Left lung (tissue), 4 donors: ENCODE measurements at regions not wholly inside any gene's neighbourhood (a gene's known extent, or its start where the extent isn't known, plus 50 kb on each side); places are given as distances from the start of the nearest gene placed in this dataset.

Source experiments
- ATAC-seq: fragments of 200-7000 bp; cut with Tn5 transposase; one replicate; pipeline ENCODE4 v1.9.1; 2020; ENCODE audit warnings: moderate library complexity
- DNase-seq, 4 donors: peaks; one replicate each; pipeline ENCODE4 v3.0.0-alpha.2; 2013 to 2020
- H3K27ac ChIP-seq, 2 donors: fragments of 200-600 bp; sonication (generic) in 1 of 2; one replicate each; pipeline versions ENCODE4 v1.5.0 to v1.8.0; 2020 to 2021
- H3K27me3 ChIP-seq, 2 donors: fragments of 200-600 bp; sonication (generic) in 1 of 2; one replicate each; pipeline versions ENCODE4 v1.5.0 to v1.8.0; 2020 to 2021
- H3K36me3 ChIP-seq, 2 donors: fragments of 200-600 bp; sonication (generic) in 1 of 2; one replicate each; pipeline versions ENCODE4 v1.5.0 to v1.8.0; 2020 to 2021
- H3K4me1 ChIP-seq, 2 donors: fragments of 200-600 bp; one replicate each; pipeline ENCODE4 v1.8.0; 2021
- H3K4me3 ChIP-seq, 2 donors: fragments of 200-600 bp; sonication (generic) in 1 of 2; one replicate each; pipeline versions ENCODE4 v1.5.0 to v1.8.0; 2020 to 2021; ENCODE audit warnings: mild to moderate bottlenecking in 1 of 2
- H3K9me3 ChIP-seq, 2 donors: fragments of 200-600 bp; sonication (generic) in 1 of 2; one replicate each; pipeline versions ENCODE4 v1.5.0 to v1.8.0; 2020 to 2021
- intact Hi-C, 2 donors: fragments of 100-400 bp; cut with DNase I; formaldehyde crosslinking; loops; one replicate each; pipeline versions ENCODE4 v1.11.2 to v1.14.2; 2022
- TF ChIP-seq, protein P1 (sequence below), 2 donors: fragments of 200-600 bp; sonication (generic) in 1 of 2; IDR thresholded peaks; one replicate each; pipeline versions ENCODE4 v1.5.0 to v1.8.0; 2021; ENCODE audit warnings: antibody characterized with exemption in 2 of 2
- donor health status: DM: no; HTN: yes; CAD: no.
- donor health status: DM: no; HTN: no; CAD: no.

DNA sequence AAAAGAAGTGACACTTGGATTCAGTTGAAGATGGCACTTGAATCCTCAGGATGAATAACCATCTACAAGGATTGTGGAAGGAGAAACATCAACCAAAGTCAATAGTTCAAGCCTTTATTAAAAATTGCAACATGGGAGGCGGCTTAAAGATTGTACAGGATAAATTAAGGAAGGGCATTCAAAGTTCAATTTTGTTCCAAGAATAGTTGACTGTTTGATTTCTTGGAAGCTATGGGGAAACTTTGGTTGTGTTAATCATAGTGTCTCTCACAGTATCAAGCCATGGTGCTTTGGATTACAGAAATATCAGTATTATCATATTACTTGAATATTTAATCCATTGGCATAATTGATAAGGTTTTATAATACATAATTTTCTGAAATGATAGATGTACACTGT lies 1844.3 kb downstream of the MAT2B start:
- intact Hi-C loops, result no loop called here
- TF ChIP-seq, protein P1, sequence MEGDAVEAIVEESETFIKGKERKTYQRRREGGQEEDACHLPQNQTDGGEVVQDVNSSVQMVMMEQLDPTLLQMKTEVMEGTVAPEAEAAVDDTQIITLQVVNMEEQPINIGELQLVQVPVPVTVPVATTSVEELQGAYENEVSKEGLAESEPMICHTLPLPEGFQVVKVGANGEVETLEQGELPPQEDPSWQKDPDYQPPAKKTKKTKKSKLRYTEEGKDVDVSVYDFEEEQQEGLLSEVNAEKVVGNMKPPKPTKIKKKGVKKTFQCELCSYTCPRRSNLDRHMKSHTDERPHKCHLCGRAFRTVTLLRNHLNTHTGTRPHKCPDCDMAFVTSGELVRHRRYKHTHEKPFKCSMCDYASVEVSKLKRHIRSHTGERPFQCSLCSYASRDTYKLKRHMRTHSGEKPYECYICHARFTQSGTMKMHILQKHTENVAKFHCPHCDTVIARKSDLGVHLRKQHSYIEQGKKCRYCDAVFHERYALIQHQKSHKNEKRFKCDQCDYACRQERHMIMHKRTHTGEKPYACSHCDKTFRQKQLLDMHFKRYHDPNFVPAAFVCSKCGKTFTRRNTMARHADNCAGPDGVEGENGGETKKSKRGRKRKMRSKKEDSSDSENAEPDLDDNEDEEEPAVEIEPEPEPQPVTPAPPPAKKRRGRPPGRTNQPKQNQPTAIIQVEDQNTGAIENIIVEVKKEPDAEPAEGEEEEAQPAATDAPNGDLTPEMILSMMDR (IDR thresholded peaks at IDR 0.05), result no peak
- DNase-seq (no peak), ATAC-seq (no peak)
- Histone ChIP-seq H3K4me1 (no peaks in the 10 kb centered on the region), H3K9me3 (no peaks in the 10 kb centered on the region), H3K36me3 (no peaks in the 10 kb centered on the region), H3K27ac (no peak overlapping the region), H3K27me3 (no peaks in the 10 kb centered on the region), H3K4me3 (no peak overlapping the region)

- intact Hi-C loops, result no loop called here
- no peak for DNase-seq
- TF ChIP-seq, protein P1 (IDR thresholded peaks at IDR 0.05), result no peak
- Histone ChIP-seq H3K27me3 (no peaks in the 10 kb centered on the region), H3K36me3 (no peaks in the 10 kb centered on the region), H3K27ac (no peak overlapping the region), H3K4me3 (no peak overlapping the region), H3K9me3 (no peaks in the 10 kb centered on the region), H3K4me1 (no peaks in the 10 kb centered on the region)
- ATAC-seq, result no peak
Measured at GRCh38 chr5:165351342-165351741, 1845.9 kb downstream of the MAT2B start.

GRCh38 chr5:165360366-165360765 lies 1854.9 kb downstream of the MAT2B start:
- ATAC-seq (no peak), DNase-seq (no peak)
- TF ChIP-seq, protein P1 (IDR thresholded peaks at IDR 0.05), result no peak
- no peaks in the 10 kb centered on the region for H3K27me3 ChIP-seq
- H3K36me3 ChIP-seq, result no peaks in the 10 kb centered on the region
- no peaks in the 10 kb centered on the region for H3K9me3 ChIP-seq
- intact Hi-C loops, result no loop called here
- no peak overlapping the region for H3K27ac ChIP-seq
- H3K4me1 ChIP-seq, result no peaks in the 10 kb centered on the region
- H3K4me3 ChIP-seq, result no peak overlapping the region

DNA sequence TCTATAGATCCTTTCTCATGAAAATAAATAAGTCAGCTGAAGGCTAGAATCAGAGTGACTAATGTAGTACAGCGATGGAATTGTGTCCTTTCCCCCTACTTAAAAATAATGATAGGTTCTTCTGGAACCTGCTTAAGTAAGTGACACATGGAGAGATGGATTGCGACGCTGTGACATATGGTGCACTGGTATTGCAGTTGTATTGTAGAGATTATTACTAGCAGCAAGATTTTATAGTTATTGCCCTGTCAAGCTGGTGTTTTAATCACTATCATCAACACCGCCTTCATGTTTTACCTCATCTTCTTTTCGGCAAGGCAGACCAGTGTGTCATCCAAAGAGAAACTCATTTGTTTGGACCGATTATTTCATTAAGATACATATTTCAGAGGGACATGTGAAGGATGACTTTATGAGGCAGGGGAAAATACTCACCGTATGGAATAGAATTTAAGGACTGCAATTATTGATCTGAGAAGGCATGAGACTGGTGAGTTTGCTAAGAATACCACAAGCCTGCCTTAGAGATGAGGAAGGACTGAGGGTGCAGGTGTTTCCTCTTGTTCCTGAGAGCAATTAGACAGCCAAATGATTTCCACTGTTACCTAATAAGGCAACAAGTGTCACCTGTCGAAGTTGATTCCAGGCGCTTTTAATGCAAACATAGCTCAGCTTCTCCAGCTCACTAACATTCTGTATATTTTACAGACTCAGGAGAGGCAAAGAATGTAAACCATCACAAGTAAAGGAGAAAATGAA lies 1855.5 kb downstream of the MAT2B start:
- intact Hi-C loops, result no loop called here
- TF ChIP-seq, protein P1 (IDR thresholded peaks at IDR 0.05), result no peak
- no peaks in the 10 kb centered on the region for H3K4me1 ChIP-seq
- no peaks in the 10 kb centered on the region for H3K27me3 ChIP-seq
- DNase-seq, result no peak
- no peak overlapping the region for H3K27ac ChIP-seq
- H3K4me3 ChIP-seq, result no peak overlapping the region
- H3K9me3 ChIP-seq, result no peaks in the 10 kb centered on the region
- H3K36me3 ChIP-seq, result no peaks in the 10 kb centered on the region
- no peak for ATAC-seq

DNA sequence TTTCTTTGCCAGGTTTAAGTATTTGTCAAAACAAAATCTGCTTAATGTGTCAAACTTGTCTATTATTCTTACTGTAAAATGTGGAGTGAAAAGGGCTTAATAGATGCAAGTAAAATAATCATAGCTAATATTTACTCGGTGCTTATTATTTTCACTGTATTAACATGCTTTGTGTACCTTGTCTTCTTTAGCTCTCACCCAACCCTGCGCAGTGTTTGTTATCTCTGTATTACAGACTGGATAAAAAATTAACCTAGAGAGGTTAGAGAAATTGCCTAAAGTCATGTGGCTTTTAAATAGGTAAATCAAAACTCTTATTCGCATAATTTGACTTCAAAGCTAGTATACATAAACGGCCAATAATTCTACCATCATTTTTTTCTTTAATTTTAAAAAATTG lies 1864.8 kb downstream of the MAT2B start:
- Histone ChIP-seq H3K9me3 (no peaks in the 10 kb centered on the region), H3K4me1 (no peaks in the 10 kb centered on the region), H3K36me3 (no peaks in the 10 kb centered on the region), H3K4me3 (no peak overlapping the region), H3K27me3 (no peaks in the 10 kb centered on the region), H3K27ac (no peak overlapping the region)
- ATAC-seq, result no peak
- DNase-seq, result no peak
- TF ChIP-seq, protein P1 (IDR thresholded peaks at IDR 0.05), result no peak
- intact Hi-C loops, result no loop called here
